ENCODE measurements at regions not wholly inside any gene's neighbourhood (a gene's known extent, or its start where the extent isn't known, plus 50 kb on each side); places are given as distances from the start of the nearest gene placed in this dataset.

DNA sequence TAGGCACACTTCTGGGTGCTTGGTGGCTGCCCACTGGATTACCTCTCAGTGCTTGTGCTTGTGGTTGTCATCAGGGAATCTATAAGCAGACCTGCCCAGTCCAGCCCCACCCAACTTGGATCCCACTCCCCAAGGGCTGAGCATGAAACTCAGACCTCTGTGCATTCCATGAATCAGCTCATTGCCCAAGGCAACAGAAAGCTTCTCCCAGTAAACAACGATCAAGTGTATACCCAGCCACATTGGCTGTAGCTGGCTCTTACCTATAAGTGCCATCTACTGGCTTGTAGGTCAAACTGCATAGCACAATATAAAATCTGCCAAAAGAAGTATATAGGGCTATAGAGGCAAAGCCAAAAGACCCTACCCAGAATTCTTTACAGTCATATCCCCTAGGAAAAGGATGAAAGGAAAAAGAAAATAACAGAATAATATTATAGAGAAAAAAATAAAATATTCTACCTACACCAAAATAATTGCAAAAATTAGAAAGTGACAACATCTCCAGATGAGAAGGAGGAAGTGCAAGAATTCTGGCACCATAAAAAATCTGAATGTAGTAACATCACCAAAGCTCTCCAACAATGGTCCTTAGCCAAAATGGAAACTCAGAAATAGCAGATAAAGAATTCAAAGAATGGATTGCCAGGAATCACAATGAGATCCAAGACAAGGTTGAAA, 321.0 kb upstream of the TRPC7 start:
- TF ChIP-seq, protein P1, sequence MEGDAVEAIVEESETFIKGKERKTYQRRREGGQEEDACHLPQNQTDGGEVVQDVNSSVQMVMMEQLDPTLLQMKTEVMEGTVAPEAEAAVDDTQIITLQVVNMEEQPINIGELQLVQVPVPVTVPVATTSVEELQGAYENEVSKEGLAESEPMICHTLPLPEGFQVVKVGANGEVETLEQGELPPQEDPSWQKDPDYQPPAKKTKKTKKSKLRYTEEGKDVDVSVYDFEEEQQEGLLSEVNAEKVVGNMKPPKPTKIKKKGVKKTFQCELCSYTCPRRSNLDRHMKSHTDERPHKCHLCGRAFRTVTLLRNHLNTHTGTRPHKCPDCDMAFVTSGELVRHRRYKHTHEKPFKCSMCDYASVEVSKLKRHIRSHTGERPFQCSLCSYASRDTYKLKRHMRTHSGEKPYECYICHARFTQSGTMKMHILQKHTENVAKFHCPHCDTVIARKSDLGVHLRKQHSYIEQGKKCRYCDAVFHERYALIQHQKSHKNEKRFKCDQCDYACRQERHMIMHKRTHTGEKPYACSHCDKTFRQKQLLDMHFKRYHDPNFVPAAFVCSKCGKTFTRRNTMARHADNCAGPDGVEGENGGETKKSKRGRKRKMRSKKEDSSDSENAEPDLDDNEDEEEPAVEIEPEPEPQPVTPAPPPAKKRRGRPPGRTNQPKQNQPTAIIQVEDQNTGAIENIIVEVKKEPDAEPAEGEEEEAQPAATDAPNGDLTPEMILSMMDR (IDR thresholded peaks at IDR 0.05) = peak; percentile 78
- no peak for TF ChIP-seq ZFX (IDR thresholded peaks at IDR 0.05; ENCODE audit: borderline replicate concordance)

All from 22Rv1 (cell line).